GM12878 (cell line): ENCODE measurements at regions not wholly inside any gene's neighbourhood (a gene's known extent, or its start where the extent isn't known, plus 50 kb on each side); places are given as distances from the start of the nearest gene placed in this dataset.

ENCODE experiments used
- ATAC-seq: fragments of 200-7000 bp; cut with Tn5 transposase; 3 replicates; pipeline ENCODE4 v1.9.1; 2020; ENCODE audit warnings: mild to moderate bottlenecking, moderate library complexity
- BruUV-seq: library from RNA; stranded (reverse); fragments of 400-500 nt; replicated peaks from 2 replicates; lab custom pipeline; 2021; lab: Mats Ljungman, UMichigan
- CTCF ChIA-PET: fragments of 300-600 bp; sonication (Branson Sonifier 250); formaldehyde crosslinking; extraction: SDS; loops from one replicate; lab custom pipeline; 2021; ENCODE audit warnings: inconsistent platforms; lab: Yijun Ruan, JAX
- POLR2A ChIA-PET: fragments of 350-600 bp; formaldehyde crosslinking; extraction: SDS; loops from one replicate; lab custom pipeline; 2021; ENCODE audit warnings: inconsistent platforms; lab: Charles Lee
- RAD21 ChIA-PET: fragments of 300-600 bp; sonication (Branson Sonifier 250); formaldehyde crosslinking; loops from one replicate; lab custom pipeline; 2023; ENCODE audit warnings: antibody characterized with exemption; ENCODE audit not compliant: unreplicated experiment; lab: Charles Lee
- SMC1A ChIA-PET: fragments of 300-600 bp; sonication (Branson Sonifier 250); formaldehyde crosslinking; loops from one replicate; lab custom pipeline; 2023; ENCODE audit not compliant: unreplicated experiment, uncharacterized antibody; lab: Charles Lee
- DNase-seq: peaks from one replicate; pipeline ENCODE4 v3.0.0-alpha.2; 2011; ENCODE audit warnings: low read depth, low spot score
- FAIRE-seq: peaks from 3 replicates; lab custom pipeline; 2011; peaks lifted over from hg19 to GRCh38; lab: Jason Lieb, UNC
- H2AFZ ChIP-seq: 2 replicates; pipeline ENCODE4 v1.6.0; 2011; ENCODE audit warnings: low read depth, low read length, control low read depth; ENCODE audit not compliant: control insufficient read depth
- H3K27ac ChIP-seq: 2 replicates; pipeline ENCODE4 v1.5.1; 2011; ENCODE audit warnings: control low read depth; ENCODE audit not compliant: control insufficient read depth, insufficient read depth
- H3K27me3 ChIP-seq, 2 experiments: replicated peaks in 1 of 2; 2 replicates each; pipeline versions ENCODE4 v1.6.0 to v1.6.1; 2011; ENCODE audit warnings: low read length in 1 of 2; ENCODE audit not compliant: control insufficient read depth in 2 of 2, insufficient read depth in 2 of 2
- H3K36me3 ChIP-seq, 2 experiments: 2 replicates each; pipeline ENCODE4 v1.5.1; 2011; ENCODE audit warnings: low read length in 1 of 2; ENCODE audit not compliant: control insufficient read depth in 2 of 2, insufficient read depth in 2 of 2
- H3K4me1 ChIP-seq: 2 replicates; pipeline ENCODE4 v1.6.1; 2011; ENCODE audit warnings: mild to moderate bottlenecking, low read length, moderate library complexity, mixed read lengths; ENCODE audit not compliant: control insufficient read depth, insufficient read depth
- H3K4me2 ChIP-seq: 2 replicates; pipeline ENCODE4 v1.6.0; 2011; ENCODE audit warnings: control low read depth; ENCODE audit not compliant: control insufficient read depth, insufficient read depth
- H3K4me3 ChIP-seq: fragments of 200-600 bp; sonication (generic); 2 replicates; pipeline ENCODE4 v1.5.1; 2016
- H3K79me2 ChIP-seq: 2 replicates; pipeline ENCODE4 v1.6.0; 2011; ENCODE audit warnings: low read length; ENCODE audit not compliant: control insufficient read depth, insufficient read depth
- H3K9ac ChIP-seq: 2 replicates; pipeline ENCODE4 v1.8.0; 2011; ENCODE audit warnings: low read length, control low read depth, mixed read lengths; ENCODE audit not compliant: control insufficient read depth, insufficient read depth
- H3K9me3 ChIP-seq: replicated peaks from 3 replicates; pipeline ENCODE4 v1.5.1; 2011; ENCODE audit warnings: mild to moderate bottlenecking, low read length; ENCODE audit not compliant: control insufficient read depth, insufficient read depth
- H4K20me1 ChIP-seq: 2 replicates; pipeline ENCODE4 v1.6.0; 2011; ENCODE audit not compliant: control insufficient read depth, insufficient read depth
- CEBPB ChIP-seq, 2 experiments: fragments of 150-350 bp in 1 of 2; IDR thresholded peaks; 2 replicates each; pipeline ENCODE4 v1.6.1; 2012 to 2014; ENCODE audit warnings: low read depth in 2 of 2, low read length in 2 of 2, borderline replicate concordance in 1 of 2, inconsistent platforms in 1 of 2
- CHD4 ChIP-seq: fragments of 200-600 bp; sonication (generic); IDR thresholded peaks from 2 replicates; pipeline ENCODE4 v1.6.1; 2016; ENCODE audit warnings: mild to moderate bottlenecking
- ELK1 ChIP-seq: IDR thresholded peaks from 2 replicates; pipeline ENCODE4 v1.6.1; 2012; ENCODE audit warnings: low read depth, low read length, improper control_type of control experiment
- HDAC2 ChIP-seq: fragments of 200-600 bp; sonication (generic); IDR thresholded peaks from 2 replicates; pipeline ENCODE4 v1.6.1; 2017
- MEF2A ChIP-seq: IDR thresholded peaks from 2 replicates; pipeline ENCODE4 v1.6.1; 2011; ENCODE audit warnings: low read depth, mild to moderate bottlenecking, low read length, moderate library complexity; ENCODE audit not compliant: insufficient read depth
- NR2C1 ChIP-seq: fragments of 450-650 bp; IDR thresholded peaks from 2 replicates; pipeline ENCODE4 v1.6.1; 2017; ENCODE audit warnings: antibody characterized with exemption, mild to moderate bottlenecking, moderate library complexity
- NR2C2 ChIP-seq: IDR thresholded peaks from 2 replicates; pipeline ENCODE4 v1.6.1; 2011; ENCODE audit warnings: borderline replicate concordance, low read depth; ENCODE audit not compliant: control insufficient read depth, insufficient read length
- TAF1 ChIP-seq: IDR thresholded peaks from 2 replicates; pipeline ENCODE4 v1.6.1; 2011; ENCODE audit warnings: mild to moderate bottlenecking, low read depth, low read length, borderline replicate concordance
- TARDBP ChIP-seq: IDR thresholded peaks from 2 replicates; pipeline ENCODE4 v1.6.1; 2016; ENCODE audit warnings: borderline replicate concordance
- ZBED1 ChIP-seq: IDR thresholded peaks from 2 replicates; pipeline ENCODE4 v1.6.1; 2016; ENCODE audit warnings: borderline replicate concordance
- ZNF207 ChIP-seq: fragments of 450-650 bp; IDR thresholded peaks from 2 replicates; pipeline ENCODE4 v1.6.1; 2014; ENCODE audit warnings: antibody characterized with exemption, mild to moderate bottlenecking, borderline replicate concordance
- WGBS: methylation state at CpG from one replicate; pipeline ENCODE4 v1.1.6; 2016; ENCODE audit warnings: low lambda C conversion rate; ENCODE audit not compliant: insufficient replicate concordance, insufficient coverage; ENCODE audit errors: missing lambda C conversion rate; 5-methylcytosine and 5-hydroxymethylcytosine counted together
- in situ Hi-C: fragments of 300-500 bp; cut with MboI; formaldehyde crosslinking; loops from 9 replicates; pipeline ENCODE4 v1.14.3; 2018; ENCODE audit warnings: mixed read lengths
- intact Hi-C: fragments of 100-400 bp; cut with micrococcal nuclease; formaldehyde crosslinking; loops from one replicate; pipeline ENCODE4 v1.14.2; 2022; ENCODE audit not compliant: unreplicated experiment
- TF ChIP-seq, protein P1 (sequence below): IDR thresholded peaks from 2 replicates; pipeline ENCODE4 v1.6.1; 2012; ENCODE audit warnings: improper control_type of control experiment, low read depth, low read length; ENCODE audit not compliant: insufficient replicate concordance

GRCh38 chr17:72049914-72050313 lies 70.9 kb upstream of the SOX9 start:
- Histone ChIP-seq H3K36me3 (no peaks in the 10 kb centered on the region), H3K9me3 (no peaks in the 10 kb centered on the region; the same call in 2 of the 3 replicates), H3K27me3 (no peaks in the 10 kb centered on the region), H3K79me2 (no peaks in the 10 kb centered on the region)
- CTCF ChIA-PET, result interaction anchor here (1.0 kb wide), 1 partner anchor 12 kb away, joined by 3 read pairs; no protein-coding TSS in a partner anchor
- WGBS, result 50% methylated on average over 2 of the region's 2 CpGs
- in situ Hi-C loops, result no loop called here
- DNase-seq, result no peak
- RAD21 ChIA-PET, result interaction anchor here (1.1 kb wide), 1 partner anchor 18 kb away, joined by 3 read pairs; no protein-coding TSS in a partner anchor
- POLR2A ChIA-PET, result interaction anchor here (0.5 to 0.6 kb wide), 2 partner anchors 361 to 1346 kb away, joined by 4 to 5 read pairs; no protein-coding TSS in a partner anchor
- BruUV-seq, result no TSS peak
- TF ChIP-seq ZBED1 (no peak), NR2C2 (no peak), NR2C1 (no peak), MEF2A (no peak), ZNF207 (no peak), HDAC2 (no peak), TARDBP (no peak), TAF1 (no peak), CHD4 (no peak), ELK1 (no peak), CEBPB (IDR thresholded peaks at IDR 0.05; ENCODE audit: borderline replicate concordance in 1 of 2, low read depth in 2 of 2, low read length in 2 of 2) (no peak)
- TF ChIP-seq, protein P1, sequence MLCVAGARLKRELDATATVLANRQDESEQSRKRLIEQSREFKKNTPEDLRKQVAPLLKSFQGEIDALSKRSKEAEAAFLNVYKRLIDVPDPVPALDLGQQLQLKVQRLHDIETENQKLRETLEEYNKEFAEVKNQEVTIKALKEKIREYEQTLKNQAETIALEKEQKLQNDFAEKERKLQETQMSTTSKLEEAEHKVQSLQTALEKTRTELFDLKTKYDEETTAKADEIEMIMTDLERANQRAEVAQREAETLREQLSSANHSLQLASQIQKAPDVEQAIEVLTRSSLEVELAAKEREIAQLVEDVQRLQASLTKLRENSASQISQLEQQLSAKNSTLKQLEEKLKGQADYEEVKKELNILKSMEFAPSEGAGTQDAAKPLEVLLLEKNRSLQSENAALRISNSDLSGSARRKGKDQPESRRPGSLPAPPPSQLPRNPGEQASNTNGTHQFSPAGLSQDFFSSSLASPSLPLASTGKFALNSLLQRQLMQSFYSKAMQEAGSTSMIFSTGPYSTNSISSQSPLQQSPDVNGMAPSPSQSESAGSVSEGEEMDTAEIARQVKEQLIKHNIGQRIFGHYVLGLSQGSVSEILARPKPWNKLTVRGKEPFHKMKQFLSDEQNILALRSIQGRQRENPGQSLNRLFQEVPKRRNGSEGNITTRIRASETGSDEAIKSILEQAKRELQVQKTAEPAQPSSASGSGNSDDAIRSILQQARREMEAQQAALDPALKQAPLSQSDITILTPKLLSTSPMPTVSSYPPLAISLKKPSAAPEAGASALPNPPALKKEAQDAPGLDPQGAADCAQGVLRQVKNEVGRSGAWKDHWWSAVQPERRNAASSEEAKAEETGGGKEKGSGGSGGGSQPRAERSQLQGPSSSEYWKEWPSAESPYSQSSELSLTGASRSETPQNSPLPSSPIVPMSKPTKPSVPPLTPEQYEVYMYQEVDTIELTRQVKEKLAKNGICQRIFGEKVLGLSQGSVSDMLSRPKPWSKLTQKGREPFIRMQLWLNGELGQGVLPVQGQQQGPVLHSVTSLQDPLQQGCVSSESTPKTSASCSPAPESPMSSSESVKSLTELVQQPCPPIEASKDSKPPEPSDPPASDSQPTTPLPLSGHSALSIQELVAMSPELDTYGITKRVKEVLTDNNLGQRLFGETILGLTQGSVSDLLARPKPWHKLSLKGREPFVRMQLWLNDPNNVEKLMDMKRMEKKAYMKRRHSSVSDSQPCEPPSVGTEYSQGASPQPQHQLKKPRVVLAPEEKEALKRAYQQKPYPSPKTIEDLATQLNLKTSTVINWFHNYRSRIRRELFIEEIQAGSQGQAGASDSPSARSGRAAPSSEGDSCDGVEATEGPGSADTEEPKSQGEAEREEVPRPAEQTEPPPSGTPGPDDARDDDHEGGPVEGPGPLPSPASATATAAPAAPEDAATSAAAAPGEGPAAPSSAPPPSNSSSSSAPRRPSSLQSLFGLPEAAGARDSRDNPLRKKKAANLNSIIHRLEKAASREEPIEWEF, result no peak
- TF ChIP-seq, all 136 proteins: peak for 0
- no peaks in the 10 kb centered on the region for H3K4me1 ChIP-seq
- H3K4me3 ChIP-seq, result no peak overlapping the region
- no peak overlapping the region for H3K27ac ChIP-seq
- H2AFZ ChIP-seq, result no peak overlapping the region
- FAIRE-seq (no peak), ATAC-seq (no peak)
- intact Hi-C loops, result no loop called here
- no peak overlapping the region for H3K9ac ChIP-seq
- SMC1A ChIA-PET, result interaction anchor here (1.0 kb wide), 1 partner anchor 10 kb away, joined by 3 read pairs; no protein-coding TSS in a partner anchor
- H4K20me1 ChIP-seq, result no peaks in the 10 kb centered on the region
- H3K4me2 ChIP-seq, result no peak overlapping the region
